ENCODE measurements at regions not wholly inside any gene's neighbourhood (a gene's known extent, or its start where the extent isn't known, plus 50 kb on each side); places are given as distances from the start of the nearest gene placed in this dataset.
"Not testable (repeated sequence)": the region's sequence is repeated elsewhere in the genome, so short reads cannot be mapped to it uniquely, and the experiment has no call there.

DNA sequence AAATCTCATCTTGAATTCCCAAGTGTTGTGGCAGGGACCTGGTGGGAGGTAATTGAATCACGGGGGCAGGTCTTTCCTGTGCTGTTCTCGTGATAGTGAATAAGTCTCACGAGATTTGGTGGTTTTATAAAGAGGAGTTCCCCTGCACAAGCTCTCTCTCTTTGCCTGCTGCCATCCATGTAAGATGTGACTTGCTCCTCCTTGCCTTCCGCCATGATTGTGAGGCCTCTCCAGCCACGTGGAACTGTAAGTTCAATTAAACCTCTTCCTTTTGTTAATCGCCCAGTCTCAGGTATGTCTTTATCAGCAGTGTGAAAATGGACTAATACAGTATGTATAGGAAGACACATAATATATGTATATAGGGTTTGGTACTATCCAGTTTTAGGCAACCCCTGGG, 270.6 kb upstream of the RNF32 start:
- DNase-seq: not testable (repeated sequence)

DNA sequence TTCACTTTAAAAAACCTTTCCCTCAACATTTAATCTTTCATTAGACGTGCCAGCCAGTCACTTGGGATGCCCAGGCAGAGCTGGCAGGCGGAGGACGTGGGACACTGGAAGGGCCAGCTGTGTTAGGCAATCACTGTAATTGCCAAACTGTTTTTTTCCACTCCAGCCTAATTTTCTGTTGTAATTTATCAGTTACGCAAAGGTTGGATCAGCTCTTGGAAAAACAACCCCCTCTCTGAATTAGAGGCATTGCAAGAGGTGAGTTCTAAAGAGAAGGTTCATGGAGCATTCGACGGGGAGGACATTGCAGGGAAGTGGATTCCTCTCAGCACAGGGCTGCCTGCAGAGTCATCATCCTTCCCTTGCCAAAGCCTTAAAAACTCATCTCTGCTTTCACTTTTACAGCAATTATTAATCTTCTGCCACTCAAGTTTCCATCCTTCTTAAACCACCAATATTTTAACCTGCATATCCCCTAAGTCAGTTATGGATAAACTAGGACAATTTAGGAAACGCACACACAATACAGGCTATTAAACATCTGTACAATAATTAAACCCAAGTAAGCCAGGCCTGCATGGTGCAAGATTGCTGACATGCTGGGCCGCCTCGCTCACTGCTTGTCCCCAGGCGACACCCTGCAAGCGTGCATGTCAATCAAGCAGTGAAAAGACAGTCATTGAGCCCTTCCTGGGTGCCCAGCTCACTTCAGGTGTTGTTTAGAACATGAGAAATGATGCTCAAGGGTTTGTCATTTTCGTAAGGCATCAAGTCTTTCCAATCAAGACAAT, 272.3 kb upstream of the RNF32 start:
- no peak for DNase-seq

DNA sequence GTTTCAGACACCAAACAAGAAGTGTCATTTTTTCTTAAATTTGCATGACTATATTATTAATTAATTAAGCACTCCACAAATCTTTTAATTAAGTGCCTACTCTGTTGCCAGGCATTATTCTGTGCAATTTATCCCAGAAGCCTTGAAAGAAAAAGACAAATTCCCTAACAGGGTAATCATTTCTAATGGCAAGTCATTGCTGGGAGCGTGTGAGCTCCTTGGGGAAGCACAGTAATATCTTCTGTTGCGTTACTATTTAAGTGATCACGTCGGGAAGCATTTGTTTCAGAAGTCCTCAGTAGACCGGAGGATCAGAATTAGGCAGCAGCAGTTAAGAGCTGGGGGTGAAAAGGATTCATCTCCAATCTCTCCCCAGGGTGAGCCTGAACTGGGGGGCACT, 276.8 kb upstream of the RNF32 start:
- no peak for DNase-seq

DNA sequence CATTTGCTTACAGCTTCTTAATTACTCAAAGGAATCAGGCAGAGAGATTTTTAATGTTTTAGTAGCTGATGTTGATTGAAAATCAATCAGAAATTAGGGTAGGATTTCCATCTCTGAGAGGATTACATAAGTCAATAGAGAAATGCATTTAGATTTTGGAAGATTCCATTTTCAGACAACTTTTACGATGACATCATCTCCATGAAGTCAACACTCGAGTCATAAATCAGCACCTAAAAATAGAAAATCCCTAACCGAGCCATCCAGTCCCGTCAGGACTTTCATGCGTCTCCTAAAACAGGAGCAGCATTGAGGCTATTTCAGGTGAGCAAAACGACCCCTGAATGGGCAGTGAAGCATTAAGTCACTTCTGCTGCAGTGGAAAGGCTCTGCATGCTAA, 279.7 kb upstream of the RNF32 start:
- DNase-seq: no peak

DNA sequence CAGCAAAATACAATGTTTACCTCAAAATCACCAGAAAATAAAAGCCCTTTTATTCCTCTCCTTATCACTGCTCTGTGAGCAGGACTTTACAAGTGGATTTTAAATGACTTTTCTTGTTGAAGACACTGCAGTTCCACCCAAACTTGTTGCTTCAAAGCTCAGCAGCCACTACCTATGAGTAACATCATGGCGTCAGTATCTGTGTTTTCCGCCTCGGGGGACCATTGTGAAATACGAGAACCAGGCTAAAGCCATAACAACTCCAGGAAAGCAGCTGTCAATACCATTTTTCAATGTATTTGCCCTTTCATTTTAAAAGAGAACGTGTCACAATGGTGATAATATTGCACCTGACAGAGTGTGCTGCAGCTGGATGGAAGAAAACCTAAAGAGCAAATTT, 284.0 kb upstream of the RNF32 start:
- no peak for DNase-seq

DNA sequence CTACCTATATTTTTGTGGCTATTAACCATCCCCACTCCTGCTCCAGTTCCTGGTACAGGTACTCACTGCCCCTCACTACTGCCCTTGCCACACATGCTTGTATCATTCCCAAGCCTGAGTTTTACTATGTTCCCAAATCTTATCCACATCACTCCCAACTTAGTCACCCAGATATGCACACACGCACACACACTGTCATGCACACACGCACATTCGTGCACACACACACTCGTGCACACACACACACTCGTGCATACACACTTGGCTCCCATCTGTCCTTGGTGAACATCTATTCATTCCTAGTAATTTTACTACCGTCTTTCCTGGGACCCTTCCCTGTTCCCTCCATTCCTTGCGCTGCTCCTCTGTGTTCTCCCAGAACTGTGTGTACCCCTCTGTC, 287.2 kb upstream of the RNF32 start:
- DNase-seq: no peak

DNA sequence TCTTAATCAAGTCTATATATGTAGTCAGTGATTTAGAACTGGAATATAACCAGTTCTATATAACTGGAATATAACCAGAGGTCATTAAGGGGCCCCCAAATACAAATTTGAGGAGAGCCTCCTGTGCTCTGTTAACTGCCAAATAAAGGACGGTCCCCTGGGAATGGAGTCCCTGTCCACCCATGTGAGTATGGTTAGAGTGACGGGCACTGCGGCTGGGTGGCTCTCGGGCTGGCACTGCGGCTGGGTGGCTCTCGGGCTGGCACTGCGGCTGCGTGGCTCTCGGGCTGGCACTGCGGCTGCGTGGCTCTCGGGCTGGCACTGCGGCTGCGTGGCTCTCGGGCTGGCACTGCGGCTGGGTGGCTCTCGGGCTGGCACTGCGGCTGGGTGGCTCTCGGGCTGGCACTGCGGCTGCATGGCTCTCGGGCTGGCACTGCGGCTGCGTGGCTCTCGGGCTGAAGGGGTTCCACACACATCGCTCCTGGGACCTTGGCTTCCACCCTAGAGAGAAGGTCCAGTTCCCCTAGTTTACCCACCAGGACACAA, 292.8 kb upstream of the RNF32 start:
- DNase-seq: not testable (repeated sequence)

DNA sequence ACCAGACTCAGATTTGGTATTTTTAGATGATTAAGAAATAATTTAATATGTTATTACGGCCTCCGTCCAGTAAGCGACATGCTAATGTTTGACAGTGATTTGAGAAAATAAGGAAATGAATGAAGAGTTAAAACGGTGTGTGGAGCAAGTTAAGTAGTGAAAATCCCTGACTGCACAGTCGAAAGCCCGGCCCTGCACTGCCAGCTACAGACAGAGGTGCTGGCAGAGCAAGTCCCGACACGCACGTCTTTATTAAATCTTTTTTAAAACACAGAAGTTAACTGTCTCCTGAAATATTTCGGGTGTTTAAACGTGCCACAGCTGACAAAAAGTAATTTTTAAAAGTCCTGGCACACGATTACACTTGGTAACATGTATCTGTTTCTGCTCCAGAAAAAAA, 293.4 kb upstream of the RNF32 start:
- DNase-seq: no peak

DNA sequence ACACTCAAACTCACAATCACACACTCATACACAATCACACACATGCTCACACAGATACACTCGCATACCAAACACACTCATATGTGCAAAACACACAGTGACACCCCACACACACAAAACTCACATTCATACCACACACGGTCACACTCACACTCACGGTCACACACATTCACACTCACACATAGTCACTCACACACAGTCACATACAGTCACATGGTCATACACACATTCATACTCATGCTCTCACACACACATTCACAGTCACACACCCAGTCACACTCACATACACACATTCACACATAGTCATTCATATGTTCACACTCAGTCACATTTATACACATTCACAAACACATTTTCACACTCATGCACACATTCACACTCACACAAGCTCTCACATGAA, 296.0 kb upstream of the RNF32 start:
- no peak for DNase-seq

DNA sequence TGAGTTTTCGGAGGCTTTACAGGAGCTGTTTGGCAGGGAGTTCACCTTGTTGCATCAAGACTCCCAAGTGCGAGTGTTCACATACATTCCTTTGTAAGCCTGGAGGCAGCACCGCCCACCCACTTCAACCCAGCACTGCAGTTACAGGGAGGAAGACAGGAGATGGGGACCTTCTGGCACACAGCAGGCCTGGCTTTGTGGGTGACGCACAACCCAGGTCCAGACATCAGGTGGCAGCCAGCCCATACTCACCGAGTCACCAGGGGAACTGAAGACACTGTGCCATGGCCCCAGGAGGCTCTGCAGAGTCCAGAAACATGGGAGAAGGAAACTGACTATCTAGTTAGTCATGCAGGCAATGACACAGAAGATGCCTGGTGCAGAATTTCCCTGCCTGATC, 305.9 kb upstream of the RNF32 start:
- no peak for DNase-seq

DNA sequence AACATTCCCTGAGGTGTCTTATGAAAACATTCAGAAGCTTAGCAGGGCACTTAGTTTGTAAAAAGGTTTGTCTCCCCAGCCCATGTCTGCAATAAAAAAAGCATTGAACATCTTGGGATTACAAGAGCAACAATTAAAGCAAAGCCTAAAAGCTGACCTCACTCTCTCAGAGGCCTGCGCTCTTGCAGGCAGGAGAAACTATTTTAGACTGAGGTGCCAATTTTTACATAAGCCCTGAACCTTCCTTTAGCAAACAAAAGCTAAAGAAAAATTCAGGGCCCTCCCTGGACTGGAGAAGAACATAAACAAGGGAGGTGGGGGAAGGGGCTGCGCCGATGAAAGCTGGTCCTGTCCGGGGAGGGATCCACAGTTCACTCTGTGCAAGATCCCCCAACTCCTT, 312.7 kb upstream of the RNF32 start:
- DNase-seq: no peak

DNA sequence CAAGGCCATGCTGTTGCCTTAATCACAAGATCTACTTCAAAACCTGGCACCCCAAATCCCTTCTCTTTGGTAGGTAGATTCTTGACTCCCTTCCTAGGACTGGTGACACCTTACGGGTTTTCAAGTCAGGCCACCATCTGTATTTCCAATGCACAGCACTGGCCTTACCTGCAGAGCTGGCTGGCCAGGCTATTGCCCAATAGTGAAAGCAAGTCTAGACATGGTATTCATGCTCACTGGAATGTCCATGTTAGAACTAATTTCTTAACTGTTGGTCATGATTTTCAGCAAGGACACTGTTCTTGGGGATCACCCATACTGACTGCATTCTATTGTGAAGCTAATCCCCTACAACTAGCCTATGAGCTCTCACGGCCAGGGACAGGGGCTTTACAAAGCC, 313.1 kb upstream of the RNF32 start:
- no peak for DNase-seq

DNA sequence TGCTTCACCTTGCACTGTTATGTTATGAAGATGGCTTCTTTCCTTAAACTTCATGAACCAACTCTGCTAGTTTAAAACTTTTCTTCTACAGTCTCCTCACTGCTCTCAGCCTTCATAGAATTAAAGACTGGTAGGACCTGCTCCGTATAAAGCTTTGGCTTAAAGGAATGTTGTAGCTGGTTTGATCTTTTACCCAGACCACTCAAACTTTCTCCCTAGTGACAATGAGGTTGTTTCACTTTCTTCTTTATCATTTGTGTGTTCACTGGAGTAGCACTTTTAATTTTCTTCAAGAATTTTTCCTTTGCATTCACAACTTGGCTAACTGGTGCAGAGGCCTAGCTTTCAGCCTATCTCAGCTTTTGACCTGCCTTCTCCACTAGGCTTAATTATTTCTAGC, 316.4 kb upstream of the RNF32 start:
- DNase-seq: no peak

DNA sequence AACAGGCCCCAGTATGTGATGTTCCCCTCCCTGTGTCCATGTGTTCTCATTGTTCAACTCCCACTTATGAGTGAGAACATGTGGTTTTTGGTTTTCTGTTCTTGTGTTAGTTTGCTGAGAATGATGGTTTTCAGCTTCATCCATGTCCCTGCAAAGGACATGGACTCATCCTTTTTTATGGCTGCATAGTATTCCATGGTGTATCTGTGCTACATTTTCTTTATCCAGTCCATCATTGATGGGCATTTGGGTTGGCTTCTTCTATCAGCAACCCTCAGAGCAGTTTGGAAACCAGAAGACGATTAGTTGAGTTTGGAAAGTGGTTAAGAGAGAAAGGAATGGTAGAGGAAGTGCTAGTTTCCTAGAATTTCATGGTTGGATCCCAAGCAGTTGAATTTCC, 319.1 kb upstream of the RNF32 start:
- DNase-seq: not testable (repeated sequence)

DNA sequence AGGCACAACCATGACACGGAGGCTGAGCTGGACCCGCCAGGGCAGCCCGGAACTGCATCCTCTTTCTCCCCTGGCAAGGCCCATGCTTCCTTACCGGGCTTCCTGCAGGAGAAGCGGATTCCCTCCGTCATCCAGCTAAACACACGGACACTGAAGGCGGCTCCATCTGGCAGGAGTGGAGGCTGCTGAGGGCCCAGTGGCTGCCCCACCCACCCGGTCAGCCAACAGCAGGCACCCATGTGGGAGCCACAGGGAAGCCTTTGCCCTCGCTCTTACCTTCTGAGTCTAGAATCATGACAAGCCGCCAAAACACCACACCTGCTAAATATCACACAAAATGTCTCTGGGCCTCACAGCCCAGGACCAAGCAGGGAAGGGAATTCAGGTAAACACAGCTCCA, 321.6 kb upstream of the RNF32 start:
- no peak for DNase-seq

DNA sequence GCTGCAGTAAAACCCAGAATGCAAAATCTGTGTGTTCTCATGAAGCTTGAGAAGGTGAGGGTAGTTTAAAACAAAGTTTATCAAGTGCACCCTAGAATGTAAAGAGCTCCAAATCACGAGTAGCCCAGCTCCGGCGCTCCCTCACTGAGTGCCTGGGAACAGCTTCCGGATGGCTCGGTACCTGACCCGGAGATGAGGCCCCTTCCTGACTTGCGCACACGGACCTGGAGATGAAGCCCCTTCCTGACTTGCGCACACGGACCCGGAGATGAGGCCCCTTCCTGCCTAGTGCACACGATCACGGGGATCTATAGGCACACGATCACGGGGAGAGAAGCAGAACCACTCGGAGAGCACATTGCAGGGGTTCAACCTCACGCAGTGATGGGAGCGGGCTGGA, 322.1 kb upstream of the RNF32 start:
- DNase-seq: no peak

DNA sequence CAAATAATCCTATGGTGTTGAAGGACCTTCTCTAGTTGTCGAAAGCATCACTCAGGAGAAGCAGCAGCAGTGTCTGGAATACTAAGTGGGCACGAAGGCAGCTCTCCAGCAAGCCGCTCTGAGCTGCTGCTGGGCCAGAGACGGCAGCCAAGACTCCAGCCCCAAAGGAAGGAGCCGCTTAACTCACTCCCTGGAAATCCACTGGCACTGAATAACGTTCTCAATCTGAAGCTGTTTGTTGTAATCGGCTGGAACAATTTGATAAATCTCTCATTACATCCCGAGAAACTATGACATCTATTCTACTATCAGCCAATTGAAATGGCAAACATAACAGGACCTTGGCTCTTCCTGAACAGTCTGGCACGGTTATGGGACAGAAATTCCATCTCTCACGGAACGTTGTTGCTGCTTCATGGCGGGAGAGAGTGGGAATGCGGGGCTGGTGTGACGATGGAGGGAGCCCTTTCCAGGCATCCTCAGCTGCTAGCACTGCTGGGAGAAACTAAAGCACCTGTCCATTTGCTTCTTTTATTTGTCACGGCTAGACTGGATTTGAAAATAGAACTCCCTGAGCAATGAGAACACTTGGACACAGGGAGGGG, 331.5 kb upstream of the RNF32 start:
- DNase-seq: no peak

DNA sequence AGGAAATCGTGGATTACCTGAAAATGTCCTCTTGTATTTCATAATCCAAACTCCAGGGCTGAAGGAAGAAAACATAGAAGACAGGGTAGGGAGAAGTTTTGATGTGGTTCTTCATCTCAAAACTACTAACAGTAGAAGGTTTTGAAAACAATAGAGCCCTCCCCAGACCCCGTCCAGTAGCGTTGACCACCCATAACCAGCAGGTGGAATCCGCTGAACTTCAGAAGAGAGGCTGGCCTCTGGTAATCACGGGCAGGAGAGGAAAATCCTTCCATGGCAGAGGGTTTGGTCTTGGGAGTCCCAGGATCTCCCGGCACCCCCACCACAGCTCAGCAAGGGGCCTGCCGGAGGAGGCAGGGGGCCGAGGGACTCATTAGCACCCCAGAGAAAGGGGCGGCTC, 333.4 kb upstream of the RNF32 start:
- DNase-seq: no peak

DNA sequence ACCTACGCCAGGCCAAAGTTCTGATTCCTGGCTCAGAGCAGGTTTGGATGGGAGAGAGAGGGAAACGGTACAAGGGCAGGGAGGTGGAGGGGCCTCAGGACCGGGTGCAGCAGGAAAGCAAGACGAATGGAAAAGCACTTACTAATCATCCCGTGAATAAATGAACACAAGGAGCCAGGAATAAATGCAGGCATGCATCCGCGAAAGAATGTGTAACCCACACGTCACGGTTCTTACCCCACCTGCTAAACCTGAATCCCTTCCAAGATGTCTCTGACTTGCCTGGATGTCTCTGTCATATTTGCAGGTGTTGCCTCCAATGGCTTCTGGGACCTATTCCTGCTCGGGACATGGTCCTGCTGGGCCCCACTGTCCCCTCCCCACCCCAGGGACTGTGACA, 335.2 kb upstream of the RNF32 start:
- no peak for DNase-seq

DNA sequence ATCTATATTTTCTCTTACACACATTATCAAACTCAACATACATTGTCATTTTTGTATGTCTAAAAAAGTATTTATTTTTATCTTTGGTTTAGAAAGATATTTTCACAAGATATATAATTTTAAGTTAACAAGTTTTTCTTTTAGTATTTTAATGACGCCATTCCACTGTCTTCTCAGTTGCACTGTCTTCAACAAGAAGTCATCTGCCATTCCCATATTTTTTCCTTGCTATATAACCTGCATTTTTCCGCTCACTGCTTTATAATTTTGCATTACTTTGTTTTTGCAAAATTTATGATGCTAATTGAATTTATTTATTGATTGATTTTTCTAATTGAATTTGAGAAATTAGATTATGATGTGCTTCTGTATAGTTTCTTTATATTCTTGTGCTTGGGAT, 357.8 kb upstream of the RNF32 start:
- no peak for DNase-seq

DNA sequence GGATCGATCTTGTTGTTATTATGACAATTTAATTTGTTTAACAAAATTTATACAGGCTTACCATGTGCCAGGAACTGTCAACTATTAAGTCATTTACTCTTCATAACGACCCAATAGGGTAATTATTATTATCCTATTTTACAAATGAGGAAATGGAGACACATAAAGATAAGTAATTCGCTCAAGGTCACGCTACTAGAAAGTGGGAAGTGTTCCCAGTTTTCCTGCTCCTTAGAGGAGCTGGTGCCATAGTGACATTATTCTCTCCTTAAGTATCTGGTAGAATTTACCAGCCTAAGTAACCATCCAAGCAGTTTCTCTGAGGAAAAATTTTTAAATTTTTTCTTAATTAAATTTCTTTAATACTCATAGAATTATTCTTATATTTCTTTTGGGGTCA, 360.9 kb upstream of the RNF32 start:
- DNase-seq: no peak

DNA sequence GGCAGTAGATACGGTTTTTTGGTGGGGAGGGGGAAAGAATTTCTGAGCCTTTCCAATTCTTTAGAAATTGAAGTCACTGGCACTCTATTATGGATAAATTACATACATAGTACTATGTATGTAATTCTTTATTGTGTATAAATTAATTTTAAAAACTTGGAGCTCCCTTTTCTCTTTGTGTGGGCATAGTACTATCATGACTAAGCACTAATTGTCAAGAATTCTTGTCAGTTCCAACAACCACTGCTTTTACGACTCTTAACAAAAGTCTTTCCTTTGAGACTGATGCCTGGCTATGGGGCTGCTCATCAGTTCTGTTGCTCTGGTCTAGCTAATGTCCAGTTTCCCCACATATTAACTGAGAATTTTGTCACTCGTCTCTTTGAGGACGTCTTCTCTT, 365.3 kb upstream of the RNF32 start:
- DNase-seq: no peak

DNA sequence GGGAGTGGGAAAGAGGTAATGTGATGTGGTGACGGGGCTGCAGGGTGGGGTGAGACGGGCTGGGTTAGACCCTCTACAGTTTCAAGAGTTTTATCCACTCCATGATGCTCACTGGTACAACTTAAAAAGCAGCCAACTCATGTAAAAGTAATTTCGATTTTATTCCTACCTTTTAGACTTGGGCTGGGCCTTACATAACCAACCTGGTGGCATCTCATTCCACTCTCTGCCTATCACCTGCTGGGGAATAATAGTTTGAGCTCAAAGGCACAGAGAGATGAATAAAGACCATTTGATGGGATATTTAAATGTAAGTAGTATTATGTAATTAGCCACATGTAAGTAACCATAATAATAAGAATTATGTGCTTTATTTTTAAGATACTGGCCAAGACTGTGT, 366.0 kb upstream of the RNF32 start:
- no peak for DNase-seq

DNA sequence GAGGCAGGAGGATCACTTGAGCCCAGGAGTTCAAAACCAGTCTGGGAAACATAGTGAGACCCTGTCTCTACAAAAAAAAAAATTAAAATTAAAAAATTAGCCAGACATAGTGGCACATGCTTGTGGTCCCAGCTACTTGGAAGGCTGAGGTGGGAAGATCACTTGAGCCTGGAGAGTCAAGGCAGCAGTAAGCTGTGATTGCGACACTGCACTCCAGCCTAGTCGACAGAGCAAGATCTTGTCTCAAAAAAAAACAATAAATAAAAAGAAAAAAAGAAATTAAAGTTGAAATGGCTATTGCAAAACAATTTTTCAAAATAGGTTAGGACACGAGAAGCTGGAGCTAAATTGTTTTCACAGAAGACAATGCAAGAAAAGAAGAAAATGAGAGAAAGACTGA, 379.0 kb upstream of the RNF32 start:
- no peak for DNase-seq

DNA sequence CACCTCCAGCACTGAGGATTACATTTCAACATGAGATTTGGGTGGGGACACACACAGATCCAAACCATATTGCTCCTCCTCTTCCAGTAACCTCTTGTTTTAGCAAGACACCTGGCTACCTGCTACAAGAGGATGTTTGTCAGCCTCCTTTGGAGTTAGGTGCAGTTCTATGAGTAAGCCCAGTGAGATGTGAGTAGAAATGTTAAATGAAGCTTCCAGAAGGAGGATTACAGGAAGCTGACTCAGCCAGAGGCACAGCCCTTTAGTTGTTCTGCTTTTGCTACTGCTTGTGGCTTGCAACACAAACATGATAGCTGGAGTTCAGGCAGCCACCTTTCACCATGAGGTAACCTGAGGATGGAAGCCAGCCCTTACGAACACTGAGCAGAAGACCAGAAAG, 382.7 kb upstream of the RNF32 start:
- no peak for DNase-seq

Data from activated CD4-positive, alpha-beta T cell treated with anti-CD3 and anti-CD28 coated beads, Interleukin-2, amount 50 U/mL, for 16 hours (primary cell).